GM12878 (cell line): ENCODE measurements at regions not wholly inside any gene's neighbourhood (a gene's known extent, or its start where the extent isn't known, plus 50 kb on each side); places are given as distances from the start of the nearest gene placed in this dataset.

ENCODE experiments used
- ATAC-seq: fragments of 200-7000 bp; cut with Tn5 transposase; 3 replicates; pipeline ENCODE4 v1.9.1; 2020; ENCODE audit warnings: mild to moderate bottlenecking, moderate library complexity
- BruUV-seq: library from RNA; stranded (reverse); fragments of 400-500 nt; replicated peaks from 2 replicates; lab custom pipeline; 2021; lab: Mats Ljungman, UMichigan
- CTCF ChIA-PET: fragments of 300-600 bp; sonication (Branson Sonifier 250); formaldehyde crosslinking; extraction: SDS; loops from one replicate; lab custom pipeline; 2021; ENCODE audit warnings: inconsistent platforms; lab: Yijun Ruan, JAX
- POLR2A ChIA-PET: fragments of 350-600 bp; formaldehyde crosslinking; extraction: SDS; loops from one replicate; lab custom pipeline; 2021; ENCODE audit warnings: inconsistent platforms; lab: Charles Lee
- RAD21 ChIA-PET: fragments of 300-600 bp; sonication (Branson Sonifier 250); formaldehyde crosslinking; loops from one replicate; lab custom pipeline; 2023; ENCODE audit warnings: antibody characterized with exemption; ENCODE audit not compliant: unreplicated experiment; lab: Charles Lee
- SMC1A ChIA-PET: fragments of 300-600 bp; sonication (Branson Sonifier 250); formaldehyde crosslinking; loops from one replicate; lab custom pipeline; 2023; ENCODE audit not compliant: unreplicated experiment, uncharacterized antibody; lab: Charles Lee
- DNase-seq: peaks from one replicate; pipeline ENCODE4 v3.0.0-alpha.2; 2011; ENCODE audit warnings: low read depth, low spot score
- FAIRE-seq: peaks from 3 replicates; lab custom pipeline; 2011; peaks lifted over from hg19 to GRCh38; lab: Jason Lieb, UNC
- H2AFZ ChIP-seq: 2 replicates; pipeline ENCODE4 v1.6.0; 2011; ENCODE audit warnings: low read depth, low read length, control low read depth; ENCODE audit not compliant: control insufficient read depth
- H3K27ac ChIP-seq: 2 replicates; pipeline ENCODE4 v1.5.1; 2011; ENCODE audit warnings: control low read depth; ENCODE audit not compliant: control insufficient read depth, insufficient read depth
- H3K27me3 ChIP-seq, 2 experiments: replicated peaks in 1 of 2; 2 replicates each; pipeline versions ENCODE4 v1.6.0 to v1.6.1; 2011; ENCODE audit warnings: low read length in 1 of 2; ENCODE audit not compliant: control insufficient read depth in 2 of 2, insufficient read depth in 2 of 2
- H3K36me3 ChIP-seq, 2 experiments: 2 replicates each; pipeline ENCODE4 v1.5.1; 2011; ENCODE audit warnings: low read length in 1 of 2; ENCODE audit not compliant: control insufficient read depth in 2 of 2, insufficient read depth in 2 of 2
- H3K4me1 ChIP-seq: 2 replicates; pipeline ENCODE4 v1.6.1; 2011; ENCODE audit warnings: mild to moderate bottlenecking, low read length, moderate library complexity, mixed read lengths; ENCODE audit not compliant: control insufficient read depth, insufficient read depth
- H3K4me2 ChIP-seq: 2 replicates; pipeline ENCODE4 v1.6.0; 2011; ENCODE audit warnings: control low read depth; ENCODE audit not compliant: control insufficient read depth, insufficient read depth
- H3K4me3 ChIP-seq: fragments of 200-600 bp; sonication (generic); 2 replicates; pipeline ENCODE4 v1.5.1; 2016
- H3K79me2 ChIP-seq: 2 replicates; pipeline ENCODE4 v1.6.0; 2011; ENCODE audit warnings: low read length; ENCODE audit not compliant: control insufficient read depth, insufficient read depth
- H3K9ac ChIP-seq: 2 replicates; pipeline ENCODE4 v1.8.0; 2011; ENCODE audit warnings: low read length, control low read depth, mixed read lengths; ENCODE audit not compliant: control insufficient read depth, insufficient read depth
- H3K9me3 ChIP-seq: replicated peaks from 3 replicates; pipeline ENCODE4 v1.5.1; 2011; ENCODE audit warnings: mild to moderate bottlenecking, low read length; ENCODE audit not compliant: control insufficient read depth, insufficient read depth
- H4K20me1 ChIP-seq: 2 replicates; pipeline ENCODE4 v1.6.0; 2011; ENCODE audit not compliant: control insufficient read depth, insufficient read depth
- EGR1 ChIP-seq, 2 experiments: IDR thresholded peaks; 1 replicate in 1 of 2; 2 replicates in 1 of 2; pipeline ENCODE4 v1.6.1; 2011 to 2012; ENCODE audit warnings: low read depth in 2 of 2, low read length in 2 of 2, borderline replicate concordance in 1 of 2, mild to moderate bottlenecking in 1 of 2, moderate library complexity in 1 of 2
- ESRRA ChIP-seq: IDR thresholded peaks from 2 replicates; pipeline ENCODE4 v1.6.1; 2012; ENCODE audit warnings: mild to moderate bottlenecking, low read length, improper control_type of control experiment
- GATAD2B ChIP-seq: fragments of 450-650 bp; conservative IDR thresholded peaks from 2 replicates; pipeline ENCODE4 v1.6.1; 2017; ENCODE audit warnings: low read depth, mild to moderate bottlenecking, moderate library complexity
- HCFC1 ChIP-seq: fragments of 150-350 bp; IDR thresholded peaks from 2 replicates; pipeline ENCODE4 v1.6.1; 2014; ENCODE audit warnings: low read length
- LARP7 ChIP-seq: fragments of 450-650 bp; IDR thresholded peaks from 2 replicates; pipeline ENCODE4 v1.6.1; 2017; ENCODE audit warnings: mild to moderate bottlenecking
- NR2C2 ChIP-seq: IDR thresholded peaks from 2 replicates; pipeline ENCODE4 v1.6.1; 2011; ENCODE audit warnings: borderline replicate concordance, low read depth; ENCODE audit not compliant: control insufficient read depth, insufficient read length
- PML ChIP-seq: IDR thresholded peaks from 2 replicates; pipeline ENCODE4 v1.6.1; 2012; ENCODE audit warnings: low read length, inconsistent platforms
- RAD51 ChIP-seq: fragments of 450-650 bp; IDR thresholded peaks from 2 replicates; pipeline ENCODE4 v1.6.1; 2016; ENCODE audit warnings: moderate library complexity, mild to moderate bottlenecking, inconsistent platforms
- RELB ChIP-seq: fragments of 450-650 bp; IDR thresholded peaks from 2 replicates; pipeline ENCODE4 v1.6.1; 2017; ENCODE audit warnings: low read depth, mild to moderate bottlenecking, moderate library complexity
- SIX5 ChIP-seq: IDR thresholded peaks from 2 replicates; pipeline ENCODE4 v1.6.1; 2011; ENCODE audit warnings: mild to moderate bottlenecking, low read depth, low read length, moderate library complexity; ENCODE audit not compliant: severe bottlenecking
- TAF1 ChIP-seq: IDR thresholded peaks from 2 replicates; pipeline ENCODE4 v1.6.1; 2011; ENCODE audit warnings: mild to moderate bottlenecking, low read depth, low read length, borderline replicate concordance
- TCF7 ChIP-seq: IDR thresholded peaks from 2 replicates; pipeline ENCODE4 v1.6.1; 2014; ENCODE audit warnings: antibody characterized with exemption, borderline replicate concordance
- ZBTB40 ChIP-seq: fragments of 450-650 bp; IDR thresholded peaks from 2 replicates; pipeline ENCODE4 v1.6.1; 2016; ENCODE audit warnings: mild to moderate bottlenecking, moderate library complexity, borderline replicate concordance
- ZNF24 ChIP-seq: fragments of 450-650 bp; IDR thresholded peaks from 2 replicates; pipeline ENCODE4 v1.6.1; 2017; ENCODE audit warnings: antibody characterized with exemption, mild to moderate bottlenecking
- ZNF384 ChIP-seq: IDR thresholded peaks from 2 replicates; pipeline ENCODE4 v1.6.1; 2012; ENCODE audit warnings: low read depth, mild to moderate bottlenecking, low read length, improper control_type of control experiment, borderline replicate concordance
- WGBS: methylation state at CpG from one replicate; pipeline ENCODE4 v1.1.6; 2016; ENCODE audit warnings: low lambda C conversion rate; ENCODE audit not compliant: insufficient replicate concordance, insufficient coverage; ENCODE audit errors: missing lambda C conversion rate; 5-methylcytosine and 5-hydroxymethylcytosine counted together
- in situ Hi-C: fragments of 300-500 bp; cut with MboI; formaldehyde crosslinking; loops from 9 replicates; pipeline ENCODE4 v1.14.3; 2018; ENCODE audit warnings: mixed read lengths
- intact Hi-C: fragments of 100-400 bp; cut with micrococcal nuclease; formaldehyde crosslinking; loops from one replicate; pipeline ENCODE4 v1.14.2; 2022; ENCODE audit not compliant: unreplicated experiment

- Histone ChIP-seq H3K4me3 (no peak overlapping the region), H2AFZ (no peak overlapping the region), H3K4me2 (no peak overlapping the region), H3K79me2 (no peaks in the 10 kb centered on the region), H3K9ac (no peak overlapping the region), H3K27ac (no peak overlapping the region), H4K20me1 (no peaks in the 10 kb centered on the region), H3K27me3 (peaks cover 0 to 2% of the 10 kb centered on the region in 2 experiments; a peak in 1 of 4 replicates), H3K4me1 (no peaks in the 10 kb centered on the region), H3K9me3 (no peaks in the 10 kb centered on the region), H3K36me3 (no peaks in the 10 kb centered on the region)
- ChIA-PET CTCF (no interaction called here), RAD21 (no interaction called here), POLR2A (no interaction called here), SMC1A (no interaction called here)
- DNase-seq (no peak), ATAC-seq (no peak), FAIRE-seq (no peak)
- TF ChIP-seq EGR1 (IDR thresholded peaks at IDR 0.05; ENCODE audit: borderline replicate concordance in 1 of 2, low read depth in 2 of 2, low read length in 2 of 2) (no peak), NR2C2 (no peak), TAF1 (no peak), ZNF384 (no peak), HCFC1 (no peak), GATAD2B (no peak), RAD51 (no peak), ZBTB40 (no peak), RELB (no peak), LARP7 (no peak), PML (no peak), ZNF24 (no peak), SIX5 (no peak), ESRRA (no peak), TCF7 (no peak)
- BruUV-seq, result no TSS peak
- intact Hi-C loops (no loop called here), in situ Hi-C loops (no loop called here)
- WGBS, result 78% methylated on average over 3 of the region's 3 CpGs
These were observed 74.6 kb upstream of the ZSWIM6 start for GRCh38 chr5:61257421-61257820.
